ENCODE measurements at regions not wholly inside any gene's neighbourhood (a gene's known extent, or its start where the extent isn't known, plus 50 kb on each side); places are given as distances from the start of the nearest gene placed in this dataset.

- H3K27ac ChIP-seq (ENCODE audit: low read depth, low read length), result no peak overlapping the region
- no peak overlapping the region for H3K4me3 ChIP-seq (ENCODE audit: low read length)
- H4K20me1 ChIP-seq (ENCODE audit: control insufficient read depth, insufficient read depth, low read depth, low read length), result no peaks in the 10 kb centered on the region
- no peaks in the 10 kb centered on the region for H3K9me3 ChIP-seq (ENCODE audit: control insufficient read depth, insufficient read depth, low read length)
- H3K27me3 ChIP-seq (ENCODE audit: control insufficient read depth, low read length), result no peaks in the 10 kb centered on the region
- no peaks in the 10 kb centered on the region for H3F3A ChIP-seq (ENCODE audit: control insufficient read depth, insufficient read depth)
- H3K9me2 ChIP-seq (replicated peaks; ENCODE audit: control insufficient read depth, low read length), result no peaks in the 10 kb centered on the region
- H3K36me3 ChIP-seq (ENCODE audit: control insufficient read depth, low read length), result no peaks in the 10 kb centered on the region
- no peak overlapping the region for H3K4me2 ChIP-seq (ENCODE audit: low read length)
- TF ChIP-seq, protein P1, sequence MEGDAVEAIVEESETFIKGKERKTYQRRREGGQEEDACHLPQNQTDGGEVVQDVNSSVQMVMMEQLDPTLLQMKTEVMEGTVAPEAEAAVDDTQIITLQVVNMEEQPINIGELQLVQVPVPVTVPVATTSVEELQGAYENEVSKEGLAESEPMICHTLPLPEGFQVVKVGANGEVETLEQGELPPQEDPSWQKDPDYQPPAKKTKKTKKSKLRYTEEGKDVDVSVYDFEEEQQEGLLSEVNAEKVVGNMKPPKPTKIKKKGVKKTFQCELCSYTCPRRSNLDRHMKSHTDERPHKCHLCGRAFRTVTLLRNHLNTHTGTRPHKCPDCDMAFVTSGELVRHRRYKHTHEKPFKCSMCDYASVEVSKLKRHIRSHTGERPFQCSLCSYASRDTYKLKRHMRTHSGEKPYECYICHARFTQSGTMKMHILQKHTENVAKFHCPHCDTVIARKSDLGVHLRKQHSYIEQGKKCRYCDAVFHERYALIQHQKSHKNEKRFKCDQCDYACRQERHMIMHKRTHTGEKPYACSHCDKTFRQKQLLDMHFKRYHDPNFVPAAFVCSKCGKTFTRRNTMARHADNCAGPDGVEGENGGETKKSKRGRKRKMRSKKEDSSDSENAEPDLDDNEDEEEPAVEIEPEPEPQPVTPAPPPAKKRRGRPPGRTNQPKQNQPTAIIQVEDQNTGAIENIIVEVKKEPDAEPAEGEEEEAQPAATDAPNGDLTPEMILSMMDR (IDR thresholded peaks at IDR 0.05; ENCODE audit: low read depth, low read length, poor library complexity, severe bottlenecking), result no peak
- no peak for TF ChIP-seq EZH2phosphoT487 (IDR thresholded peaks at IDR 0.05; ENCODE audit: borderline replicate concordance, low read length)
- no peaks in the 10 kb centered on the region for H3K79me2 ChIP-seq (ENCODE audit: control insufficient read depth, low read length)
- no peaks in the 10 kb centered on the region for H3K4me1 ChIP-seq (ENCODE audit: control insufficient read depth, low read length)
Measured at GRCh38 chr5:2165615-2166305, 283.0 kb upstream of the IRX4 start.

GRCh38 chr5:2165203-2165602 lies 282.5 kb upstream of the IRX4 start:
- no peaks in the 10 kb centered on the region for H3K9me3 ChIP-seq (ENCODE audit: control insufficient read depth, insufficient read depth, low read length)
- H3K4me2 ChIP-seq (ENCODE audit: low read length), result no peak overlapping the region
- no peaks in the 10 kb centered on the region for H4K20me1 ChIP-seq (ENCODE audit: control insufficient read depth, insufficient read depth, low read depth, low read length)
- H3K9me2 ChIP-seq (replicated peaks; ENCODE audit: control insufficient read depth, low read length), result no peaks in the 10 kb centered on the region
- no peaks in the 10 kb centered on the region for H3K27me3 ChIP-seq (ENCODE audit: control insufficient read depth, low read length)
- no peaks in the 10 kb centered on the region for H3K79me2 ChIP-seq (ENCODE audit: control insufficient read depth, low read length)
- H3K4me1 ChIP-seq (ENCODE audit: control insufficient read depth, low read length), result no peaks in the 10 kb centered on the region
- no peak overlapping the region for H3K27ac ChIP-seq (ENCODE audit: low read depth, low read length)
- no peak overlapping the region for H3K4me3 ChIP-seq (ENCODE audit: low read length)
- TF ChIP-seq, protein P1 (IDR thresholded peaks at IDR 0.05; ENCODE audit: low read depth, low read length, poor library complexity, severe bottlenecking), result no peak
- TF ChIP-seq EZH2phosphoT487 (IDR thresholded peaks at IDR 0.05; ENCODE audit: borderline replicate concordance, low read length), result no peak
- no peaks in the 10 kb centered on the region for H3K36me3 ChIP-seq (ENCODE audit: control insufficient read depth, low read length)
- no peaks in the 10 kb centered on the region for H3F3A ChIP-seq (ENCODE audit: control insufficient read depth, insufficient read depth)

DNA sequence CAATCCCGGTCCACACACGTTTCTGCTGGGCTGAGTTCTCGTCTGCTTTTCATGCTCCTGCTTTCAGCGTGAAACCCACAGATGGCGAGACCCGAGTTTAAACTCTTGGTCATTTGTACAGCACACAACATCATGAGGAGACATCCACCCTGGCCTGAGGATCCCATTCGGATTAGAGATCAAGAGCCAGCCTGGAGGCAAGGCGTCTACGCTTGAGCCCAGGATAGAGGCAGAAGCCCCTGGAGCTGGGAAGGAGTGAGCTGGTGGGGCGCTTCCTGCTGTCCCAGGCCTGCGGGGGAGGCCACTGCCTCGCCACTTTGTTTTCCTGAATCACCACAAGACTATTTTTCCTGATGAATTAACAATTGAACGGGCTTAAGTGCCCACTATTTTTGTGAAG lies 281.9 kb upstream of the IRX4 start:
- Histone ChIP-seq H3K9me3 (ENCODE audit: control insufficient read depth, insufficient read depth, low read length) (no peaks in the 10 kb centered on the region), H3F3A (ENCODE audit: control insufficient read depth, insufficient read depth) (no peaks in the 10 kb centered on the region), H3K36me3 (ENCODE audit: control insufficient read depth, low read length) (no peaks in the 10 kb centered on the region)

More for the DNA sequence above, 281.9 kb upstream of the IRX4 start:
- no peaks in the 10 kb centered on the region for H3K79me2 ChIP-seq (ENCODE audit: control insufficient read depth, low read length)
- H4K20me1 ChIP-seq (ENCODE audit: control insufficient read depth, insufficient read depth, low read depth, low read length), result no peaks in the 10 kb centered on the region
- TF ChIP-seq, protein P1 (IDR thresholded peaks at IDR 0.05; ENCODE audit: low read depth, low read length, poor library complexity, severe bottlenecking), result no peak
- no peak for TF ChIP-seq EZH2phosphoT487 (IDR thresholded peaks at IDR 0.05; ENCODE audit: borderline replicate concordance, low read length)
- no peak overlapping the region for H3K27ac ChIP-seq (ENCODE audit: low read depth, low read length)
- no peaks in the 10 kb centered on the region for H3K27me3 ChIP-seq (ENCODE audit: control insufficient read depth, low read length)
- H3K4me3 ChIP-seq (ENCODE audit: low read length), result no peak overlapping the region
- no peaks in the 10 kb centered on the region for H3K4me1 ChIP-seq (ENCODE audit: control insufficient read depth, low read length)
- no peak overlapping the region for H3K4me2 ChIP-seq (ENCODE audit: low read length)
- no peaks in the 10 kb centered on the region for H3K9me2 ChIP-seq (replicated peaks; ENCODE audit: control insufficient read depth, low read length)

All from DOHH2 (cell line).